Thymus (tissue), 11 donors: ENCODE measurements at regions not wholly inside any gene's neighbourhood (a gene's known extent, or its start where the extent isn't known, plus 50 kb on each side); places are given as distances from the start of the nearest gene placed in this dataset.
A peak's percentile ranks its signal among the peaks of the same experiment; 100 is the strongest.
"Not testable (repeated sequence)": the region's sequence is repeated elsewhere in the genome, so short reads cannot be mapped to it uniquely, and the experiment has no call there.

Source experiments
- DNase-seq, 9 donors: peaks; one replicate each; pipeline ENCODE4 v3.0.0-alpha.2; 2013; ENCODE audit warnings: low spot score in 9 of 9, low read depth in 6 of 9, missing footprints in 1 of 9
- H3K27ac ChIP-seq, 2 donors: one replicate each; pipeline ENCODE4 v1.5.1; 2013; ENCODE audit warnings: control low read depth in 1 of 2, low read depth in 1 of 2, low read length in 1 of 2, mild to moderate bottlenecking in 1 of 2, moderate library complexity in 1 of 2
- H3K27me3 ChIP-seq, 2 donors: one replicate each; pipeline ENCODE4 v1.5.1; 2013; ENCODE audit warnings: low read length in 1 of 2; ENCODE audit not compliant: control insufficient read depth in 2 of 2, insufficient read depth in 1 of 2
- H3K36me3 ChIP-seq, 2 donors: one replicate each; pipeline ENCODE4 v1.5.1; 2013; ENCODE audit warnings: low read length in 1 of 2, mild to moderate bottlenecking in 1 of 2, moderate library complexity in 1 of 2; ENCODE audit not compliant: control insufficient read depth in 2 of 2, insufficient read depth in 2 of 2
- H3K4me1 ChIP-seq, 2 donors: one replicate each; pipeline ENCODE4 v1.5.1; 2013; ENCODE audit warnings: low read length in 2 of 2; ENCODE audit not compliant: control insufficient read depth in 2 of 2, insufficient read depth in 2 of 2
- H3K4me3 ChIP-seq, 2 donors: one replicate each; pipeline ENCODE4 v1.5.1; 2013; ENCODE audit warnings: low read length in 2 of 2, control low read depth in 1 of 2, mild to moderate bottlenecking in 1 of 2
- H3K9me3 ChIP-seq, 2 donors: one replicate each; pipeline ENCODE4 v1.5.1; 2013; ENCODE audit warnings: low read length in 1 of 2, mild to moderate bottlenecking in 1 of 2; ENCODE audit not compliant: control insufficient read depth in 2 of 2, insufficient read depth in 1 of 2
- WGBS: extraction: QIAGEN DNeasy Blood & Tissue Kit; methylation state at CpG from one replicate; pipeline ENCODE4 v1.1.7; 2013; 5-methylcytosine and 5-hydroxymethylcytosine counted together
- donor health status: healthy.

GRCh38 chr4:98828801-98829200, 100.1 kb downstream of the EIF4E start:
- H3K4me1 ChIP-seq: no peaks in the 10 kb centered on the region
- no peak overlapping the region for H3K27ac ChIP-seq
- H3K9me3 ChIP-seq: no peaks in the 10 kb centered on the region
- DNase-seq: peak in 7 of 9 donors; percentile 7 to 56 (median 19)
- no peak overlapping the region for H3K4me3 ChIP-seq
- WGBS: 71% methylated on average over 5 of the region's 5 CpGs
- no peaks in the 10 kb centered on the region for H3K36me3 ChIP-seq
- no peaks in the 10 kb centered on the region for H3K27me3 ChIP-seq

- WGBS: 88% methylated on average over 3 of the region's 3 CpGs
- no peaks in the 10 kb centered on the region for H3K27me3 ChIP-seq
- no peak for DNase-seq
- no peaks in the 10 kb centered on the region for H3K36me3 ChIP-seq
- no peaks in the 10 kb centered on the region for H3K4me1 ChIP-seq
- H3K9me3 ChIP-seq: no peaks in the 10 kb centered on the region
- no peak overlapping the region for H3K27ac ChIP-seq
- no peak overlapping the region for H3K4me3 ChIP-seq
Observed at GRCh38 chr4:98827661-98828060, 101.3 kb downstream of the EIF4E start.

DNA sequence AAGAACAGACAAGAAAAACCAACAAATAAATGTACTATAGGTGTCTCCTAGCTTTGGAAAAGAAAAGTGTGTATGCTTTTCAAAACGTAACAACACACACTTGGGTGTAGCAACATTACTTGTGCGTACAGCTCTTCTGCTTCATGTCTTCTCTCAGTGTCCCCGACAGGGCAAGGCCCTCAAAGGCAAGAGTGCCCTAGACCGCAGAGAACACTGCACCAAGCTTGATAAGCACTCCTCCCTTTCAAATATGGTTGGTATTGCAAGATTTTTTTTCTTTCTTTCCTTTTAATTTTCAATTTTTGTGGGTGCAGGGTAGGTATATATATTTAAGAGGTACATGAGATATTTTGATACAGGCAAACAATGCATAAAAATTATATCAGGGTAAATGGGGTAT, 106.8 kb downstream of the EIF4E start:
- Histone ChIP-seq H3K4me1 (no peaks in the 10 kb centered on the region), H3K36me3 (no peaks in the 10 kb centered on the region), H3K9me3 (peaks cover 0 to under 1% of the 10 kb centered on the region in 2 donors), H3K4me3 (no peak overlapping the region), H3K27me3 (no peaks in the 10 kb centered on the region), H3K27ac (no peak overlapping the region)
- 96% methylated on average over 4 of the region's 4 CpGs for WGBS
- DNase-seq: no peak

- 96% methylated on average over 1 of the region's 1 CpG for WGBS
- H3K27me3 ChIP-seq, H3K4me3 ChIP-seq, H3K4me1 ChIP-seq, H3K9me3 ChIP-seq, DNase-seq, H3K36me3 ChIP-seq, H3K27ac ChIP-seq: not testable (repeated sequence)
Observed at GRCh38 chr4:98818116-98818515, 110.8 kb downstream of the EIF4E start.

DNA sequence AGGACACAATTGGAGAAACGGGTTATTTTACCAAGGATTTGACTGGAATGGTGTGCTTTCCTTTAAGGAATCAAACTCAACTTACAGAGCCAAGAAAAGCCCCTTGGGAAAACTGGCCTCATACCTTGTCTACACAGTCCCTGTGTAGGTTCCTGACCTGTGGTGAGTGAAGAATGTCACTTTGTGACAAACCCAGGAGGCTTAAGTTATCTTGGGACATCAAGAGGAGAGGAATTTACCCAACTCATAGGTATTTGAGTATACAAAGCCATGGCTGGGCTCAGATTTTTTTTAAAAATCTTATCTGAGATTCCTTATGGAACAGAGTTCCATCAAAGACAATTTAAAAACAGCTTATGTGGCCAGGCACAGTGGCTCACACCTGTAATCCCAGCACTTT, 112.1 kb downstream of the EIF4E start:
- Histone ChIP-seq H3K4me3 (no peak overlapping the region), H3K27me3 (no peaks in the 10 kb centered on the region), H3K4me1 (no peaks in the 10 kb centered on the region), H3K9me3 (peaks cover 0 to 6% of the 10 kb centered on the region in 2 donors), H3K27ac (no peak overlapping the region), H3K36me3 (no peaks in the 10 kb centered on the region)
- DNase-seq: no peak
- 92% methylated on average over 1 of the region's 1 CpG for WGBS

DNA sequence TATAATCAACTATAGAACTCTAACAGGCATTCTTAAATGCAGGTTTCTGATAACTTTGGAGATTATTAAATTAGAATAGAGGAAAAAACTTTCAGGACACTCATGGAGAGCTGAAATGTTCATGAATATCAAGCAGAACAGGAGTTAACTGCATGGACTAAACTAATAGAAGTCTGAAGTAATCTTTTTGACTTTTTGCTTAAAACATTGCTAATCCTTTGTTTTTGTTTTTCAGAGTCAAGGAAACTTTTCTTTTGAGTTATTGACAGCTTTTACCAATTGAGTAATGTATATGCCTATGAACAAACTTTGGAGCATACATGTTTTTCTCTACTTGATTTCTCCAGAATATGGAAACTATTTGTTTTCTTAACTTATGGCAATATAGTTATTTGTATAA, 112.5 kb downstream of the EIF4E start:
- H3K4me1 ChIP-seq: no peaks in the 10 kb centered on the region
- H3K36me3 ChIP-seq: no peaks in the 10 kb centered on the region
- H3K9me3 ChIP-seq: peaks cover 0 to 6% of the 10 kb centered on the region in 2 donors
- no peak overlapping the region for H3K4me3 ChIP-seq
- DNase-seq: no peak
- H3K27me3 ChIP-seq: no peaks in the 10 kb centered on the region
- no peak overlapping the region for H3K27ac ChIP-seq

DNA sequence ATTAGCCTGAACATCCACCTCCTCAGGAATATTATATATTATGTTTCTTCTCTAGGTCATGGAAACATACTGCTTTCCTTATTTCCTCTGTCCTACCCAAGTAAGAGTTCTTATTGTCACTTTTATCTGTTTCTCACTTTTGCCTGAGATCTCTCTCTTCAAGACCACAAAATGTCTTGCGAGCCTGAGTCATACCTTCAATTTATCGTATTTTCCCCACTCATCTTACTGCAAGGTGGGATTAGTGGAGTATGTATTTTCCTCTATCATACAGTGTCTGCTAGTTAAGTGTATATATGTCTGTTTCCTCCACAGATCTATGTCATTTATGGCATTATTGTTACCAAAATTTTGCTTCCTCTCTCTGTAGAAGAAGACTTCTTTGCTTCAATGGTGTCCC, 124.5 kb downstream of the EIF4E start:
- WGBS: 98% methylated on average over 2 of the region's 2 CpGs
- Histone ChIP-seq H3K36me3 (no peaks in the 10 kb centered on the region), H3K27ac (no peak overlapping the region), H3K4me1 (no peaks in the 10 kb centered on the region), H3K4me3 (no peak overlapping the region), H3K27me3 (no peaks in the 10 kb centered on the region), H3K9me3 (no peaks in the 10 kb centered on the region)
- no peak for DNase-seq

DNA sequence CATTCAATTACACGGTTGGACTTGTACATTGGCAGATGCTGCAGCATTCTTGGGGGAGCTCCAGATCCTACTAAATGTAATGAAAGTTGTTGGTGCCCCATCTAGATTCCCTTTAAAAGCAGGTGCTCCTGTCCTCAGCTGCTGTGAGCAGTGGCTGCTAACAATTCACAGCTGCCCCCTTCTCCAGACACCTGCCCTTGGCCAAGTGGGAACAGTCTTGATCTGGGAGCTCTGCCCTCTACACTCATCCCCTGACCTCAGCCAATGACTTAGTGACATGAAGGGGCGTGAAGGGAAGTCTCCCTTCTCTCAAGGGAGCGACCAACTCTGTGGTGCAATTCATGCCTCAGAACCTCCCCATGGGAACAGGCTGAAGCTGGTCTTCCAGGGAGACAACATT, 125.7 kb downstream of the EIF4E start:
- Histone ChIP-seq H3K27me3 (no peaks in the 10 kb centered on the region), H3K9me3 (no peaks in the 10 kb centered on the region), H3K27ac (no peak overlapping the region), H3K4me1 (no peaks in the 10 kb centered on the region), H3K4me3 (no peak overlapping the region), H3K36me3 (no peaks in the 10 kb centered on the region)
- 97% methylated on average over 3 of the region's 3 CpGs for WGBS
- DNase-seq: no peak

- H3K9me3 ChIP-seq: no peaks in the 10 kb centered on the region
- no peaks in the 10 kb centered on the region for H3K27me3 ChIP-seq
- DNase-seq: no peak
- WGBS: 92% methylated on average over 1 of the region's 1 CpG
- no peak overlapping the region for H3K4me3 ChIP-seq
- no peak overlapping the region for H3K27ac ChIP-seq
- H3K4me1 ChIP-seq: no peaks in the 10 kb centered on the region
- H3K36me3 ChIP-seq: no peaks in the 10 kb centered on the region
Observed at GRCh38 chr4:98802770-98803198, 126.1 kb downstream of the EIF4E start.

- H3K36me3 ChIP-seq: no peaks in the 10 kb centered on the region
- no peaks in the 10 kb centered on the region for H3K4me1 ChIP-seq
- H3K9me3 ChIP-seq: no peaks in the 10 kb centered on the region
- H3K27ac ChIP-seq: no peak overlapping the region
- no peaks in the 10 kb centered on the region for H3K27me3 ChIP-seq
- DNase-seq: no peak
- 97% methylated on average over 6 of the region's 6 CpGs for WGBS
- no peak overlapping the region for H3K4me3 ChIP-seq
Observed at GRCh38 chr4:98801259-98801725, 127.6 kb downstream of the EIF4E start.
